22Rv1 (cell line): ENCODE measurements at regions not wholly inside any gene's neighbourhood (a gene's known extent, or its start where the extent isn't known, plus 50 kb on each side); places are given as distances from the start of the nearest gene placed in this dataset.

Experiments
- ZFX ChIP-seq: fragments of 450-650 bp; IDR thresholded peaks from 2 replicates; pipeline ENCODE4 v1.6.1; 2017; ENCODE audit warnings: antibody characterized with exemption, borderline replicate concordance
- TF ChIP-seq, protein P1 (sequence below): fragments of 450-650 bp; IDR thresholded peaks from 2 replicates; pipeline ENCODE4 v1.5.1; 2017; ENCODE audit warnings: mild to moderate bottlenecking

DNA sequence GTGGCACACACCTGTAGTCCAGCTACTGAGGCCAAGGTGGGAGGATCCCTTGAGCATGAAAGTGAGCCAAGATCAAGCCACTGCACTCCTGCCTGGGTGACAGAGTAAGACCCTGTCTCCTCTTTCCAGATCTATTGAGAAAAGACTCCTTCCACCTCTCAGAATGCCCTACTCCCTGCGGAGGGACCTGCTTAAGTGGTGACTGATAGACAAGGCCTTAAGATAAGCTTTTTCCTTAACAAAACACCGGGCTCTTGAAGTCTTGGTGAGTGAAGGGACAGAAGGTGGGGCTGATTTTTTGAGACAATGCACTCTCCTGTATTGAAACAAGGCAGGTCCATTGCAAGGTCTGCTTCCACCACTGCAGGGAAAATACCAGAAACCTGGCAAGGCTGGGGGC lies 338.4 kb upstream of the FRG2C start:
- TF ChIP-seq, protein P1, sequence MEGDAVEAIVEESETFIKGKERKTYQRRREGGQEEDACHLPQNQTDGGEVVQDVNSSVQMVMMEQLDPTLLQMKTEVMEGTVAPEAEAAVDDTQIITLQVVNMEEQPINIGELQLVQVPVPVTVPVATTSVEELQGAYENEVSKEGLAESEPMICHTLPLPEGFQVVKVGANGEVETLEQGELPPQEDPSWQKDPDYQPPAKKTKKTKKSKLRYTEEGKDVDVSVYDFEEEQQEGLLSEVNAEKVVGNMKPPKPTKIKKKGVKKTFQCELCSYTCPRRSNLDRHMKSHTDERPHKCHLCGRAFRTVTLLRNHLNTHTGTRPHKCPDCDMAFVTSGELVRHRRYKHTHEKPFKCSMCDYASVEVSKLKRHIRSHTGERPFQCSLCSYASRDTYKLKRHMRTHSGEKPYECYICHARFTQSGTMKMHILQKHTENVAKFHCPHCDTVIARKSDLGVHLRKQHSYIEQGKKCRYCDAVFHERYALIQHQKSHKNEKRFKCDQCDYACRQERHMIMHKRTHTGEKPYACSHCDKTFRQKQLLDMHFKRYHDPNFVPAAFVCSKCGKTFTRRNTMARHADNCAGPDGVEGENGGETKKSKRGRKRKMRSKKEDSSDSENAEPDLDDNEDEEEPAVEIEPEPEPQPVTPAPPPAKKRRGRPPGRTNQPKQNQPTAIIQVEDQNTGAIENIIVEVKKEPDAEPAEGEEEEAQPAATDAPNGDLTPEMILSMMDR, result no peak
- no peak for TF ChIP-seq ZFX
